Coronary artery (tissue), 2 donors: ENCODE measurements at regions not wholly inside any gene's neighbourhood (a gene's known extent, or its start where the extent isn't known, plus 50 kb on each side); places are given as distances from the start of the nearest gene placed in this dataset.
"Not testable (repeated sequence)": the region's sequence is repeated elsewhere in the genome, so short reads cannot be mapped to it uniquely, and the experiment has no call there.

ENCODE experiments used
- DNase-seq: peaks from one replicate; pipeline ENCODE4 v3.0.0-alpha.2; 2017; ENCODE audit warnings: low spot score
- H3K27ac ChIP-seq, 2 donors: fragments of 200-600 bp; sonication (generic); one replicate each; pipeline ENCODE4 v1.5.1; 2016 to 2019
- H3K4me3 ChIP-seq: fragments of 200-600 bp; sonication (generic); 2 replicates; pipeline ENCODE4 v1.5.1; 2016; ENCODE audit warnings: mild to moderate bottlenecking, moderate library complexity
- TF ChIP-seq, protein P1 (sequence below): fragments of 200-600 bp; sonication (generic); IDR thresholded peaks from one replicate; pipeline ENCODE4 v1.5.1; 2019; ENCODE audit warnings: antibody characterized with exemption

DNA sequence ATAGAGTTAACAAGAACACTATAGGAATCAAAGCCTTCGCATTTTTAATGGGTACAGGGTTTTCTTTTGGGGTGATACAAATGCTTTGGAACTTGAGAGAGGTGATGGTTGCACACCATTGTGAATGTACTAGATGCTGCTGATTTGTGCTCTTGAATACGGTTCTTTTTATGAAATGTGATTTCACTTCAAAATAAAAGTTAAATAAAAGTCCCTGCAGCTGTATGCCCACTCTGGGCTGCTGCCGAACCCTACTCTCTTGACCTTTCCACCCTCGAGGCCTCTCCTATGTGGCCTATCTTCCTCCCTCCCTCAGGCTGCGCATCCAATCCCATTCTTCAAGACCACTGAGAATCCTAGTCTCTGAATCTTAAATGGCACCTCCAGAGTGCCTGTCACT is 168.5 kb upstream of the AJAP1 start:
- DNase-seq: no peak
- no peak overlapping the region for H3K27ac ChIP-seq
- TF ChIP-seq, protein P1, sequence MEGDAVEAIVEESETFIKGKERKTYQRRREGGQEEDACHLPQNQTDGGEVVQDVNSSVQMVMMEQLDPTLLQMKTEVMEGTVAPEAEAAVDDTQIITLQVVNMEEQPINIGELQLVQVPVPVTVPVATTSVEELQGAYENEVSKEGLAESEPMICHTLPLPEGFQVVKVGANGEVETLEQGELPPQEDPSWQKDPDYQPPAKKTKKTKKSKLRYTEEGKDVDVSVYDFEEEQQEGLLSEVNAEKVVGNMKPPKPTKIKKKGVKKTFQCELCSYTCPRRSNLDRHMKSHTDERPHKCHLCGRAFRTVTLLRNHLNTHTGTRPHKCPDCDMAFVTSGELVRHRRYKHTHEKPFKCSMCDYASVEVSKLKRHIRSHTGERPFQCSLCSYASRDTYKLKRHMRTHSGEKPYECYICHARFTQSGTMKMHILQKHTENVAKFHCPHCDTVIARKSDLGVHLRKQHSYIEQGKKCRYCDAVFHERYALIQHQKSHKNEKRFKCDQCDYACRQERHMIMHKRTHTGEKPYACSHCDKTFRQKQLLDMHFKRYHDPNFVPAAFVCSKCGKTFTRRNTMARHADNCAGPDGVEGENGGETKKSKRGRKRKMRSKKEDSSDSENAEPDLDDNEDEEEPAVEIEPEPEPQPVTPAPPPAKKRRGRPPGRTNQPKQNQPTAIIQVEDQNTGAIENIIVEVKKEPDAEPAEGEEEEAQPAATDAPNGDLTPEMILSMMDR: no peak

DNA sequence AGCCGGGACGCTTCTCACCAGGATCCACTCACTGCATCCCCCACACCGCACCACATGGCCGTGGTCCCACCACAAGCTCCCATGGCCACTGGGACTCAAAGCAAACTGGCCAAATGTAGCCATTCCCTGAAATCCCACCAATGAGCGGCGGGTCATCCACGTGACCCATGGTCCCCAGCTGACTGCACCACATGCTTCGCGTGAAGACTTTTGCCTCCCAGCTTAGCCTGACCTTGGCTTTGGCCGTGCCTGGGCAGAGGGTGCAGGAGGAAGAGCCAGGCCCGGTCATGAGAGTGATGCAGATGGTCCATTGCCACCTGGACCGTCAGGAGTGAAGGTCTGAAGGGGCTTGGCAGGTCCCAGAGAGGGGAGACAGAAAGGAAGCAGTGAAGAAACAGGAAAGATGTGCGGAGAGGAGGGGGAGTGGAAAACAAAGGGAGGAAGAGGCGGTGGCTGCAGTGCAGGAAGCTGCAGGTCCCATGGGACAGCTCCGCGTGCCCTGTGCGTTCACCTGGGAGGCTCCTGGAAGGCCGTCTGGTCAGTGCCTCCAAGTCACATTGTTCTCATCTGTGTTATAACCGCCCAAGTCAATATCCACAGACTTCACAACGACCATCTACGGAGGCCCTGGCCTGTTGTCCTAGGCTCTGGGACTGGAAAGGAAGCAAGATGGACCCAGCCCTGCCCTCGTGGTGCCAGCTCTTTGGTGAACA is 167.8 kb upstream of the AJAP1 start:
- no peak overlapping the region for H3K27ac ChIP-seq
- TF ChIP-seq, protein P1: no peak
- DNase-seq: no peak

More for the DNA sequence above, 168.5 kb upstream of the AJAP1 start:
- H3K4me3 ChIP-seq: no peak overlapping the region

DNA sequence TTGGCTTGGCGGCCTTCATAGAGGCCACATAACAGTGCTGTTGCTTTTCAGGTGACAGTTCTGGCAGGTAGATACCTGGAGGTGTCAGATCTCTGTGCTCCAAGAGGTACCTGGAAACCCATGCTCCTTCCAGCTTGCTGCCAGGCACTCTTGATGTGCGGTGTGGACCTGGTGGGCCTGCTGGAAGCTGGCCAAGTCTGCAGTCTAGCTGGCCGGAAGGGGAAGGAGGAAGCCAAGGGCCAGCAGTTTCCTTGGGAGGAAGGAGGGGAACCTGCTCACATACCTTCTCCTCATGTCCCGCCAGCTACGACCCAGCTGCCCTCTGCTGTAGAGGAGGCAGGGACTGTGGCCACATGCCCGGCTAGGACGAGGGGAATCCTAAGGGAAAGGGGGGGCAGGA is 166.4 kb upstream of the AJAP1 start:
- Histone ChIP-seq H3K27ac (no peak overlapping the region), H3K4me3 (no peak overlapping the region)
- no peak for DNase-seq
- TF ChIP-seq, protein P1: no peak

More for the DNA sequence above, 167.8 kb upstream of the AJAP1 start:
- H3K4me3 ChIP-seq: no peak overlapping the region

DNA sequence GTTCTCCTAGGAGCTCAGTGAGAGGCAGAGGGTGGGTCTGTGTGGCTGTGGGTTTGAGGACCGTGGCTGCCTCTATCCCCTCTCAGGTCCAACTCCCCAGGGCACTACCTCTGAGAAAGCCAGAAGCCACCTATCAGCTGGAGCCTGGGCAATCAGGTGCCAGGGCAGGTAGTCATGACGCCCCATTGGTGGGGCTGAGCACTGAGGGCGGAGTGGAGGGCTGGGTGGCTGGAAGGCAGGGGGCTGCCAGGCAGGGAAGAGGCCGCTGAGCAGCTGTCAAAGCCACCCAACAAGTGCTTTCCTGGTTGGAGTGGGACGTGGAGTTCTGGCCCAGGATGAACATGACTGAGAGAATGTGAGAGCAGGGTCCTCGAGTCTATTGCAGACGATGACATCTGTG is 164.9 kb upstream of the AJAP1 start:
- Histone ChIP-seq H3K4me3 (no peak overlapping the region), H3K27ac (no peak overlapping the region)
- DNase-seq: no peak
- TF ChIP-seq, protein P1: no peak

DNA sequence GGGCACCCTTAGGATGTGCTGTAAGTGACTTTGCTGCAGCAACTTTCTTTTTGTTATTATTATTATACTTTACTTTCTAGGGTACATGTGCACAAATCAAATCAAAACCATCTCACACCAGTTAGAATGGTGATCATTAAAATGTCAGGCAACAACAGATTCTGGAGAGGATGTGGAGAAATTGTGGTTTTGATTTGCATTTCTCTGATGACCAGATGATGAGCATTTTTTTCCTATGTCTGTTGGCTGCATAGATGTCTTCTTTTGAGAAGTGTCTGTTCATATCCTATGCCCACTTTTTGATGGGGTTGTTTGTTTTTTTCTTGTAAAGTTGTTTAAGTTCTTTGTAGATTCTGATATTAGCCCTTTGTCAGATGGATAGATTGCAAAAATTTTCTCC is 164.4 kb upstream of the AJAP1 start:
- not testable (repeated sequence) for H3K4me3 ChIP-seq, H3K27ac ChIP-seq, DNase-seq

DNA sequence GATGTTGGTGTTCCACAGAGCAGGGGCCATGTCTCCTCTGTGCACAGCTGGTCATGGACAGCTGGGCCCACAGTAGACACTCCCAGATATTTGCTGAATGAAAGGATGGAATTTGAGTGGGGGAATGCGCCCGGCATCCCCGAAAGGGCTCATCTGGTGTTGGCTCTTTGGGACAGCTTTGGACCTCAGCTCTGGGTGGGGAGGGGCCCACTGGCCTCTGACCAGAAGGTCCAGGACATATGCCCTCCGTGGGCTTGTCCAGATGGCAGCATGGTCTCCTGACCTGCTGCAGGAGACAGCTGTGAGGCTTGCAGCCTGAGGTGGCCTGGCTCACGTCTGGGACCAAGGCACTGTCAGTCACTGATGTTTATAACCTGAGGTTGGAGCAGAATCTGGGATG is 160.4 kb upstream of the AJAP1 start:
- TF ChIP-seq, protein P1: no peak
- DNase-seq: no peak
- Histone ChIP-seq H3K4me3 (no peak overlapping the region), H3K27ac (no peak overlapping the region)

DNA sequence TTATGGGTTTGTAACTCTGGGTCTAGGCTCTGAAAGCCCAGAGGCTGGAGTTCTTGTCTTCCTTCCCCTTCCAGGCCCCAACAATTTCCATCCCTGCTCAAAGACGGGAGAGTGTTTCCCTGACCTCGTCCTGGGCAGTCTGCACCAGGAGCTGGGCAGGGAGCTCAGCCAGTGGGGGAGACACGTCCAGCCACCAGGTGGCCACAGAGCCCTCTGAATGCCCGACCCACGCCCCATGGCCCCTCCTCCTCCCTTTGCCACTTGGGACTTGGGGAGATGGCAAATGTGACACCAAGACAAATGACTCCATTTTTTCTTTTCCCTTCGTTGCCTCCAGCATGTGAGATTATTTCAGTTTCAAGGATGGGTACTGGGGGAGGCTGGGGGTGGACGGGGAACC is 159.9 kb upstream of the AJAP1 start:
- no peak overlapping the region for H3K4me3 ChIP-seq
- no peak overlapping the region for H3K27ac ChIP-seq
- no peak for DNase-seq
- TF ChIP-seq, protein P1: no peak
